ENCODE measurements at regions not wholly inside any gene's neighbourhood (a gene's known extent, or its start where the extent isn't known, plus 50 kb on each side); places are given as distances from the start of the nearest gene placed in this dataset.

DNA sequence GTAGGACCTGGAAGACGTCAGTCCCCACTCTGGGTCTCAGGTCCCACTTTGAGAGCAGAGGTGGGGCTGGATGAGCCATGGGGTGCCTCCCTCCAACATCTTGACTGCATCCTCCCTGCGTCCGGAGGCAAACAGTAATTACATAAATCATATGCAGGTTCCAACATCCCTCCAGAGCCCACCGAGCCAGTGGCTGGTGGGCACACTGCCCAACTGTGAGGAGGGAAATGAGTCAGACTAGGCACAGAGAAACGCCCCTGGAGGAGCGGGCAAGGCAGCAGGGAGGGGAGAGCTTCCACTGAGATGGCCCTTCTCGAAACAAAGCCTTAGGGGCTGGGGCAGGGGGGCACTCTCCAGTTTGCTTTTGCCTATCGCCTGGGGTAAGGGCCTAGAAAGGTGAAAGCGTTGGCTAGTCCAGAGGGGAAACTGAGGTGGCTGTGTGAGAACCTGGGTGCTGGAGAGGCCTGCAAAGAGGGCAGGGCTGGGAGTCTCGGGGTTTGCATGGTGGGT, 168.2 kb upstream of the MYCN start (continued):
- TF ChIP-seq, protein P1, sequence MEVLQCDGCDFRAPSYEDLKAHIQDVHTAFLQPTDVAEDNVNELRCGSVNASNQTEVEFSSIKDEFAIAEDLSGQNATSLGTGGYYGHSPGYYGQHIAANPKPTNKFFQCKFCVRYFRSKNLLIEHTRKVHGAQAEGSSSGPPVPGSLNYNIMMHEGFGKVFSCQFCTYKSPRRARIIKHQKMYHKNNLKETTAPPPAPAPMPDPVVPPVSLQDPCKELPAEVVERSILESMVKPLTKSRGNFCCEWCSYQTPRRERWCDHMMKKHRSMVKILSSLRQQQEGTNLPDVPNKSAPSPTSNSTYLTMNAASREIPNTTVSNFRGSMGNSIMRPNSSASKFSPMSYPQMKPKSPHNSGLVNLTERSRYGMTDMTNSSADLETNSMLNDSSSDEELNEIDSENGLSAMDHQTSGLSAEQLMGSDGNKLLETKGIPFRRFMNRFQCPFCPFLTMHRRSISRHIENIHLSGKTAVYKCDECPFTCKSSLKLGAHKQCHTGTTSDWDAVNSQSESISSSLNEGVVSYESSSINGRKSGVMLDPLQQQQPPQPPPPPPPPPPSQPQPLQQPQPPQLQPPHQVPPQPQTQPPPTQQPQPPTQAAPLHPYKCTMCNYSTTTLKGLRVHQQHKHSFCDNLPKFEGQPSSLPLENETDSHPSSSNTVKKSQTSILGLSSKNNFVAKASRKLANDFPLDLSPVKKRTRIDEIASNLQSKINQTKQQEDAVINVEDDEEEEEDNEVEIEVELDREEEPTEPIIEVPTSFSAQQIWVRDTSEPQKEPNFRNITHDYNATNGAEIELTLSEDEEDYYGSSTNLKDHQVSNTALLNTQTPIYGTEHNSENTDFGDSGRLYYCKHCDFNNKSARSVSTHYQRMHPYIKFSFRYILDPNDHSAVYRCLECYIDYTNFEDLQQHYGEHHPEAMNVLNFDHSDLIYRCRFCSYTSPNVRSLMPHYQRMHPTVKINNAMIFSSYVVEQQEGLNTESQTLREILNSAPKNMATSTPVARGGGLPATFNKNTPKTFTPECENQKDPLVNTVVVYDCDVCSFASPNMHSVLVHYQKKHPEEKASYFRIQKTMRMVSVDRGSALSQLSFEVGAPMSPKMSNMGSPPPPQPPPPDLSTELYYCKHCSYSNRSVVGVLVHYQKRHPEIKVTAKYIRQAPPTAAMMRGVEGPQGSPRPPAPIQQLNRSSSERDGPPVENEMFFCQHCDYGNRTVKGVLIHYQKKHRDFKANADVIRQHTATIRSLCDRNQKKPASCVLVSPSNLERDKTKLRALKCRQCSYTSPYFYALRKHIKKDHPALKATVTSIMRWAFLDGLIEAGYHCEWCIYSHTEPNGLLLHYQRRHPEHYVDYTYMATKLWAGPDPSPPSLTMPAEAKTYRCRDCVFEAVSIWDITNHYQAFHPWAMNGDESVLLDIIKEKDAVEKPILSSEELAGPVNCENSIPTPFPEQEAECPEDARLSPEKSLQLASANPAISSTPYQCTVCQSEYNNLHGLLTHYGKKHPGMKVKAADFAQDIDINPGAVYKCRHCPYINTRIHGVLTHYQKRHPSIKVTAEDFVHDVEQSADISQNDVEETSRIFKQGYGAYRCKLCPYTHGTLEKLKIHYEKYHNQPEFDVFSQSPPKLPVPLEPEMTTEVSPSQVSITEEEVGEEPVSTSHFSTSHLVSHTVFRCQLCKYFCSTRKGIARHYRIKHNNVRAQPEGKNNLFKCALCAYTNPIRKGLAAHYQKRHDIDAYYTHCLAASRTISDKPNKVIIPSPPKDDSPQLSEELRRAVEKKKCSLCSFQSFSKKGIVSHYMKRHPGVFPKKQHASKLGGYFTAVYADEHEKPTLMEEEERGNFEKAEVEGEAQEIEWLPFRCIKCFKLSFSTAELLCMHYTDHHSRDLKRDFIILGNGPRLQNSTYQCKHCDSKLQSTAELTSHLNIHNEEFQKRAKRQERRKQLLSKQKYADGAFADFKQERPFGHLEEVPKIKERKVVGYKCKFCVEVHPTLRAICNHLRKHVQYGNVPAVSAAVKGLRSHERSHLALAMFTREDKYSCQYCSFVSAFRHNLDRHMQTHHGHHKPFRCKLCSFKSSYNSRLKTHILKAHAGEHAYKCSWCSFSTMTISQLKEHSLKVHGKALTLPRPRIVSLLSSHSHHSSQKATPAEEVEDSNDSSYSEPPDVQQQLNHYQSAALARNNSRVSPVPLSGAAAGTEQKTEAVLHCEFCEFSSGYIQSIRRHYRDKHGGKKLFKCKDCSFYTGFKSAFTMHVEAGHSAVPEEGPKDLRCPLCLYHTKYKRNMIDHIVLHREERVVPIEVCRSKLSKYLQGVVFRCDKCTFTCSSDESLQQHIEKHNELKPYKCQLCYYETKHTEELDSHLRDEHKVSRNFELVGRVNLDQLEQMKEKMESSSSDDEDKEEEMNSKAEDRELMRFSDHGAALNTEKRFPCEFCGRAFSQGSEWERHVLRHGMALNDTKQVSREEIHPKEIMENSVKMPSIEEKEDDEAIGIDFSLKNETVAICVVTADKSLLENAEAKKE (CRISPR knock-in tag; IDR thresholded peaks at IDR 0.05) = no peak
- TF ChIP-seq, protein P2, sequence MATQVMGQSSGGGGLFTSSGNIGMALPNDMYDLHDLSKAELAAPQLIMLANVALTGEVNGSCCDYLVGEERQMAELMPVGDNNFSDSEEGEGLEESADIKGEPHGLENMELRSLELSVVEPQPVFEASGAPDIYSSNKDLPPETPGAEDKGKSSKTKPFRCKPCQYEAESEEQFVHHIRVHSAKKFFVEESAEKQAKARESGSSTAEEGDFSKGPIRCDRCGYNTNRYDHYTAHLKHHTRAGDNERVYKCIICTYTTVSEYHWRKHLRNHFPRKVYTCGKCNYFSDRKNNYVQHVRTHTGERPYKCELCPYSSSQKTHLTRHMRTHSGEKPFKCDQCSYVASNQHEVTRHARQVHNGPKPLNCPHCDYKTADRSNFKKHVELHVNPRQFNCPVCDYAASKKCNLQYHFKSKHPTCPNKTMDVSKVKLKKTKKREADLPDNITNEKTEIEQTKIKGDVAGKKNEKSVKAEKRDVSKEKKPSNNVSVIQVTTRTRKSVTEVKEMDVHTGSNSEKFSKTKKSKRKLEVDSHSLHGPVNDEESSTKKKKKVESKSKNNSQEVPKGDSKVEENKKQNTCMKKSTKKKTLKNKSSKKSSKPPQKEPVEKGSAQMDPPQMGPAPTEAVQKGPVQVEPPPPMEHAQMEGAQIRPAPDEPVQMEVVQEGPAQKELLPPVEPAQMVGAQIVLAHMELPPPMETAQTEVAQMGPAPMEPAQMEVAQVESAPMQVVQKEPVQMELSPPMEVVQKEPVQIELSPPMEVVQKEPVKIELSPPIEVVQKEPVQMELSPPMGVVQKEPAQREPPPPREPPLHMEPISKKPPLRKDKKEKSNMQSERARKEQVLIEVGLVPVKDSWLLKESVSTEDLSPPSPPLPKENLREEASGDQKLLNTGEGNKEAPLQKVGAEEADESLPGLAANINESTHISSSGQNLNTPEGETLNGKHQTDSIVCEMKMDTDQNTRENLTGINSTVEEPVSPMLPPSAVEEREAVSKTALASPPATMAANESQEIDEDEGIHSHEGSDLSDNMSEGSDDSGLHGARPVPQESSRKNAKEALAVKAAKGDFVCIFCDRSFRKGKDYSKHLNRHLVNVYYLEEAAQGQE (IDR thresholded peaks at IDR 0.05; ENCODE audit: unreplicated experiment) = no peak
- TF ChIP-seq, protein P3, sequence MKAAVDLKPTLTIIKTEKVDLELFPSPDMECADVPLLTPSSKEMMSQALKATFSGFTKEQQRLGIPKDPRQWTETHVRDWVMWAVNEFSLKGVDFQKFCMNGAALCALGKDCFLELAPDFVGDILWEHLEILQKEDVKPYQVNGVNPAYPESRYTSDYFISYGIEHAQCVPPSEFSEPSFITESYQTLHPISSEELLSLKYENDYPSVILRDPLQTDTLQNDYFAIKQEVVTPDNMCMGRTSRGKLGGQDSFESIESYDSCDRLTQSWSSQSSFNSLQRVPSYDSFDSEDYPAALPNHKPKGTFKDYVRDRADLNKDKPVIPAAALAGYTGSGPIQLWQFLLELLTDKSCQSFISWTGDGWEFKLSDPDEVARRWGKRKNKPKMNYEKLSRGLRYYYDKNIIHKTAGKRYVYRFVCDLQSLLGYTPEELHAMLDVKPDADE (IDR thresholded peaks at IDR 0.05) = no peak
- TF ChIP-seq ZNF331 (CRISPR knock-in tag; IDR thresholded peaks at IDR 0.05; ENCODE audit: low read depth) (no peak), ZNF114 (CRISPR knock-in tag; IDR thresholded peaks at IDR 0.05) (no peak), EZH2phosphoT487 (IDR thresholded peaks at IDR 0.05; ENCODE audit: unreplicated experiment) (no peak), POLR2AphosphoS5 (IDR thresholded peaks at IDR 0.05; ENCODE audit: low read depth) (no peak)
- TF ChIP-seq, protein P4, sequence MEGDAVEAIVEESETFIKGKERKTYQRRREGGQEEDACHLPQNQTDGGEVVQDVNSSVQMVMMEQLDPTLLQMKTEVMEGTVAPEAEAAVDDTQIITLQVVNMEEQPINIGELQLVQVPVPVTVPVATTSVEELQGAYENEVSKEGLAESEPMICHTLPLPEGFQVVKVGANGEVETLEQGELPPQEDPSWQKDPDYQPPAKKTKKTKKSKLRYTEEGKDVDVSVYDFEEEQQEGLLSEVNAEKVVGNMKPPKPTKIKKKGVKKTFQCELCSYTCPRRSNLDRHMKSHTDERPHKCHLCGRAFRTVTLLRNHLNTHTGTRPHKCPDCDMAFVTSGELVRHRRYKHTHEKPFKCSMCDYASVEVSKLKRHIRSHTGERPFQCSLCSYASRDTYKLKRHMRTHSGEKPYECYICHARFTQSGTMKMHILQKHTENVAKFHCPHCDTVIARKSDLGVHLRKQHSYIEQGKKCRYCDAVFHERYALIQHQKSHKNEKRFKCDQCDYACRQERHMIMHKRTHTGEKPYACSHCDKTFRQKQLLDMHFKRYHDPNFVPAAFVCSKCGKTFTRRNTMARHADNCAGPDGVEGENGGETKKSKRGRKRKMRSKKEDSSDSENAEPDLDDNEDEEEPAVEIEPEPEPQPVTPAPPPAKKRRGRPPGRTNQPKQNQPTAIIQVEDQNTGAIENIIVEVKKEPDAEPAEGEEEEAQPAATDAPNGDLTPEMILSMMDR (conservative IDR thresholded peaks at IDR 0.05; ENCODE audit: low read depth in 2 of 2) = no peak

Data from GM23338 (cell line).